Gastroesophageal sphincter (tissue), 3 donors: ENCODE measurements at regions not wholly inside any gene's neighbourhood (a gene's known extent, or its start where the extent isn't known, plus 50 kb on each side); places are given as distances from the start of the nearest gene placed in this dataset.

Source experiments
- CTCF ChIP-seq, 4 experiments: fragments of 200-600 bp in 2 of 4; fragments of 450-650 bp in 2 of 4; sonication (generic) in 1 of 4; IDR thresholded peaks; one replicate each; pipeline ENCODE4 v1.5.1; 2017 to 2019; ENCODE audit warnings: antibody characterized with exemption in 4 of 4, mild to moderate bottlenecking in 2 of 4, moderate library complexity in 2 of 4
- EP300 ChIP-seq: sonication (generic); formaldehyde crosslinking; IDR thresholded peaks from one replicate; pipeline ENCODE4 v1.6.1; 2017; ENCODE audit warnings: antibody characterized with exemption, mild to moderate bottlenecking
- POLR2A ChIP-seq, 2 donors: fragments of 450-650 bp; IDR thresholded peaks; one replicate each; pipeline ENCODE4 v1.6.1; 2017; ENCODE audit warnings: antibody characterized with exemption in 2 of 2, mild to moderate bottlenecking in 2 of 2, moderate library complexity in 1 of 2
- POLR2AphosphoS5 ChIP-seq: sonication (generic); formaldehyde crosslinking; IDR thresholded peaks from one replicate; pipeline ENCODE4 v1.6.1; 2017; ENCODE audit warnings: antibody characterized with exemption

- no peak for TF ChIP-seq CTCF (IDR thresholded peaks at IDR 0.05)
- no peak for TF ChIP-seq POLR2A (IDR thresholded peaks at IDR 0.05)
- no peak for TF ChIP-seq POLR2AphosphoS5
- TF ChIP-seq EP300 = no peak
Observed at GRCh38 chr12:126353604-126354003, 1288.4 kb downstream of the AACS start.
